OCI-M1 (cell line): ENCODE measurements at regions not wholly inside any gene's neighbourhood (a gene's known extent, or its start where the extent isn't known, plus 50 kb on each side); places are given as distances from the start of the nearest gene placed in this dataset.

Experiments
- DNase-seq: peaks from one replicate; lab custom pipeline; 2025; lab: John Stamatoyannopoulos, UW

GRCh38 chr7:70986297-70986696 lies 145.6 kb upstream of the GALNT17 start:
- DNase-seq = no peak

DNA sequence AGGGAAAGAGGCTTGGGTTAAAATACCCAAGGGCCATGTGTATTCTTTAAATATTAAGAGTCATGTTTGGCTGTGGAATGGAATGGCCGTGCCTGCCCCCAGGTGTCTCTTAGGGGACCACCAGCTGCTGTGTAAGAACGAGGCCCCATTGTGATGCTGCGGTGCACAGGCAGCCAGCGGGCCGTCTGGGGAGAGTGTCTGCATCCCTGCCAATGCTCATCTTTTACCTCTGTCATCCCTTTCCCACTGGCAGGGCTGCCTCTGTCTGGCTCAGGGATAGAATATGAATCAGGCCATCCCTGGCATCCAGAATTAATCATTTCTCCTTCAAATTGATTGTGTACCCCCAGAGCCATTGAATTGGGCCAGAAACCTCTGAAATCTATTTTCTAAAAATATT lies 137.8 kb upstream of the GALNT17 start:
- no peak for DNase-seq

GRCh38 chr7:70997261-70997660 lies 134.7 kb upstream of the GALNT17 start:
- DNase-seq = no peak

DNA sequence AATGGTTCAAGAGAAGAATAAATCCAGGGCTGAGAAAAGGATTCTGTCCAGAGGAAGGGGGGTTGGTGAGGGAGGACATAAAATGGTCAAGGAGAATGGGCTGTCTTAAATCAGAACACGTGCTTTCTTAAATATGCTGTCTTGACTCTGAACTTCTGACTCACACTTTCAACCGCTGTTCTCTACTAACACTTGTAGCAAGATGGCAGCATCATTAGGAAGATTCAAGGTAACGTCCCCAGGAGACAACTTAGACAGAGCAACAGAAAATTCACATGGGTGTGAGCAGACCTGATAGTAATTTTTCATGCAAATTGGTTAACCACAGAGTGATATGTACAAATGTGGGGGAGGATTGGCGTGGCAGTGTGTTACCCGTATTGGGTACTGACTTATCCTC lies 126.8 kb upstream of the GALNT17 start:
- DNase-seq = peak; percentile 13

DNA sequence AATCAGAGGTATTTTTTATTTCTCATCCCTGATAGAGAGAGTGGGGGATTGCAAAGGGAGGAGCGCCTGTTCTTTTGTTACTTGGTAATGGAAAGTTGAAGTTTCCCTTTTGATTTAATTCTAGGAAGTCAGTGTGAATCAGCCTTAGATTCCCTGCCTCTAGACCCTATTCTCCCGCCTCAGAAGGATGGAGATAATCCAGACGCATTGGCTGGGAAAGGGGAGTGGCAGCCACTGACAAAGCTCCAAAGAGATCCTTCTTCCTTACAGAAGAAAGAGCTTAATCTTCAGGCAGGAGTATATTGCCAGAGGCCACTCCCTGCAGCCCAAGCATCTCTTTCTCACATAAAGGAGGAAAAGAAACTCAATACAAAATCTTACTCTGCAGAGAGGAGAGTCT lies 122.3 kb upstream of the GALNT17 start:
- no peak for DNase-seq

GRCh38 chr7:71015252-71015900 lies 116.6 kb upstream of the GALNT17 start:
- no peak for DNase-seq

DNA sequence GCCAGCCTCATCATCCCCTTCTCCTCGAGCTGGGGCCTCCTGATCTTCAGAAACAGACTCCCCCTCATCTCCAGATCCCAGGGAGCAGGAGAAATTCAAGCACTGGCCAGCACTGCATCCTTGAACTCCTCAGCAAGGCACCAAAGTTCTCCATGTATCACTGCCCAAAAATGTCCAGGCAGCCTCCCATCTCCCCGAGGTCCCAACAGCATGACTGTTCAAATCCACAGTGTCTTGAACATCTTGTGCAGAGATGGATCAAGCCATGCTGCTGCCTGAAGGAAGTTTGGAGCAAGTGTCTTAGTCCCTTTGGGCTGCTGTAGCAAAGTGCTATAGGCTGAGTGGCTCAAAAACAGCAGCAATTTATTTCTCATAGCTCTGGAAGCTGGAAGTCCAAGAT lies 115.5 kb upstream of the GALNT17 start:
- no peak for DNase-seq

GRCh38 chr7:71017602-71018001 lies 114.3 kb upstream of the GALNT17 start:
- no peak for DNase-seq

DNA sequence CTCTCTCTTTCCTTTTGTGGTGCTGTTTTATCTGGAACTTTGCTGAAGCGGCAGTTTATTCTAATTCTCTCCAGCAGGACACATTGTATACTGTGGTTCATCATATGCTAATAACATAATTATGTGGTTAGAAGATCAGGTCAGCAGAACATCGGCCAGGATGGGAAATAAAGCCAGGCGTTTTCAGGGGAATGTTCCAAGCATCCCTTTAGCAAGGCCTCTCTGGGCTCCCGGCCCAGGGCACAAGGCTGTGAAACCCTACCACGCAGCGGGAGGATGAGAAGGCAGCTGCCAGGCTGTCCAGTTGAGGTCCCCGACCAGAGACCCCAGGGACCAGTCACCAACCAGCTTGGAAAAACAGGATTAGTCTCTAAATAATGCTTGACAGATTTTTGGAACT lies 112.2 kb upstream of the GALNT17 start:
- DNase-seq = no peak

DNA sequence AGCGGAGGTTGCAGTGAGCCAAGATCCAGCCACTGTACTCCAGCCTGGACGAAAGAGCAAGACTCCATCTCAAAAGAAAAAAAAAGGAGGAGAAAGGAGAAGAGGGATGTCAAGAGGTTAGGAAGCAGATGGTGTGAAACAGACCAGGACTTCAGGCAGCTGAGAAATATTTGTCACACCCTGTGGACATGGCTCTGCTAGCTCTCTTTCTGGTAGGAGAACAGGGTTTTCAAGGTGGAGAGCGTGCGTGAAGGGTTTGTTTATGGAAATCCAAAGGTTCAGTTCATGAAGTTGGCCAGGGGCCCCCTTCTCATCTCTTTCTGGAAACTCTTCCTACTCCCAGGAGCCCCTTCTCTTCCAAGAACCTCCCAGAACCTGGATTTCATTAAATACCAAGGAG lies 110.8 kb upstream of the GALNT17 start:
- DNase-seq = no peak

DNA sequence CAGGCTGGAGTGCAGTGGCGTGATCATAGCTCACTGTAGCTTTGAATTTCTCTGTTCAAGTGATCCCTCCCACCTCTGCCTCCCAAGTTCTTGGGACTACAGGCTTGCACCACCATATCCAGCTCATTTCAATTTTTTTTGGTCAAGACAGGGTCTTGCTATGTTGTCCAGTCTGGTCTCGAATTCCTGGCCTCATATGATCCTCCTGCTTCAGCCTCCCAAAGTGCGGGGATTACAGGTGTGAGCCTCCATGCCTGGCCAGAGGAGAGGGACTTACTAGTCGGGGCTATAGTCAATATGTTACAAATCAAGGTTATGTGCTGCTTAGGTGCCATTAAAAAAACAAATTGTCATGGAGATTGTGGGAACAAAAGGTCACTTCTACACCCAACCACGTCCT lies 105.3 kb upstream of the GALNT17 start:
- DNase-seq = no peak

DNA sequence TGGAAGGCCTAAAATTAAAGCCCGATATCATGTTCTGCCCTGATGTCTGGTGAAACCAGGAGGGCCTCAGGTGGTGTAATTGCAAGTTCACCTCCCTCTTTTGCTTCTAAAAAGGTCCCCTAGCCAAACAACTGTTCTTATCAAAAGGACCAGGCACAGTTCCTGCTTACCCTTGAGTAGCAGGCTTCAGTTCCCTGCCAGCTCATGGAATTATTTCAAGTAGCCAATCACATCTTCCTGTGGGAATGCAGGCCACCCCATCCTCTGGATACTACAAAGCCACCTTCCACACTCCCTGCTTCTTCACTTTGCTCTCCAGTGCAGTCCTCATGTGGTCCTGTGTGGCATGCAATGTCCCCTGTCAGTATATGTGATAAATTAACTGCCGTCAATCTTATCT lies 97.7 kb upstream of the GALNT17 start:
- no peak for DNase-seq

GRCh38 chr7:71042591-71042990 lies 89.4 kb upstream of the GALNT17 start:
- no peak for DNase-seq

- DNase-seq = no peak
Observed at GRCh38 chr7:71050492-71050891, 81.5 kb upstream of the GALNT17 start.

GRCh38 chr7:71055504-71055903 lies 76.4 kb upstream of the GALNT17 start:
- no peak for DNase-seq

DNA sequence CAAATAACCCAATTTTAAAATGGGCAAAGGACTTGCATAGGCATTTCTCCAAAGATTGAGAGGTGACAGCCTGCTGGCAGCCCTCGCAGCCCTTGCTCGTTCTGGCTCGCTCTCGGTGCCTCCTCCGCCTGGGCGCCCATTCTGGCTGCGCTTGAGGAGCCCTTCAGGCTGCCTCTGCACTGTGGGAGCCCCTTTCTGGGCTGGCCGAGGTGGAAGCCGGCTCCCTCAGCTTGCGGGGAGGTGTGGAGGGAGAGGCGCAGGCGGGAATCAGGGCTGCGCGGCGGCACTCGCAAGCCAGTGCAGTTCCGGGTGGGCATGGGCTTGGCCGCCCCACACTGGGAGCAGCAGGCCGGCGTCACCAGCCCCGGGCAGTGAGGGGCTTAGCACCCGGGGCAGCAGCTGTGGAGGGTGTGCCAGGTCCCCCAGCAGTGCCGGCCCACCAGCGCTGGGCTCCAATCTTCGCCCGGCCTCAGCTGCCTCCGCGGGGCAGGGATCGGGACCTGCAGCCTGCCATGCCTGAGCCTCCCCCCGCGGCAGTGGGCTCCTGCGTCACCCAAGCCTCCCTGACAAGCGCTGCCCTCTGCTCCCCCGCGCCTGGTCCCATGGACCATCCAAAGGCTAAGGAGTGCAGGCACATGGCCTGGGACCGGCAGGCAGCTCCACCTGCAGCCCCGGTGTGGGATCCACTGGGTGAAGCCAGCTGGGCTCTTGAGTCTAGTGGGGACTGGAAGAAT lies 54.0 kb upstream of the GALNT17 start:
- no peak for DNase-seq
